ENCODE measurements at regions not wholly inside any gene's neighbourhood (a gene's known extent, or its start where the extent isn't known, plus 50 kb on each side); places are given as distances from the start of the nearest gene placed in this dataset.

DNA sequence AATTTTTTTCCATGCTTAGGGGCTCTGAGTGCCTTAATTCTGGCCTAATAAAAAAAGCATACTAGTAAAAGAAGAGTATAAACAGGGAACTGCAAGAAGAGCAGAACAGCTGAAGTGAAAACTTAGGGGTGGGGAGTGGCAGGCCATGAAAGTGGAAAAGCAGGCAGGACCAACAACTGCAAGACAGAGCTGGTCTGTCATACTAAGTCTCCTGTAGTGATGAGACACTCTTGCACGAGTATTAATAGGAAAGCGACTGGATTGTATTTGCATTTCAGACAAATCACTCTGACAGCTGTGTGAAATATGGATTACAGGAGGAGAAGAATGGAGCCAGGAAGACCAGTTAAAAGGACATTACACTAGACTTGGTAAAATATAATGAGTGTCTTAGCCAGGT lies 449.9 kb downstream of the NUF2 start:
- no peak for DNase-seq
- Mint-ChIP-seq H3K36me3 (ENCODE audit: unreplicated experiment) (no peaks in the 10 kb centered on the region), H3K4me3 (ENCODE audit: unreplicated experiment) (no peak overlapping the region), H3K27me3 (ENCODE audit: unreplicated experiment) (no peaks in the 10 kb centered on the region), H3K9me3 (ENCODE audit: unreplicated experiment) (no peaks in the 10 kb centered on the region), H3K4me1 (ENCODE audit: low read depth, unreplicated experiment) (peaks cover 9% of the 10 kb centered on the region), H3K27ac (ENCODE audit: unreplicated experiment) (no peak overlapping the region)
- TF ChIP-seq, protein P1, sequence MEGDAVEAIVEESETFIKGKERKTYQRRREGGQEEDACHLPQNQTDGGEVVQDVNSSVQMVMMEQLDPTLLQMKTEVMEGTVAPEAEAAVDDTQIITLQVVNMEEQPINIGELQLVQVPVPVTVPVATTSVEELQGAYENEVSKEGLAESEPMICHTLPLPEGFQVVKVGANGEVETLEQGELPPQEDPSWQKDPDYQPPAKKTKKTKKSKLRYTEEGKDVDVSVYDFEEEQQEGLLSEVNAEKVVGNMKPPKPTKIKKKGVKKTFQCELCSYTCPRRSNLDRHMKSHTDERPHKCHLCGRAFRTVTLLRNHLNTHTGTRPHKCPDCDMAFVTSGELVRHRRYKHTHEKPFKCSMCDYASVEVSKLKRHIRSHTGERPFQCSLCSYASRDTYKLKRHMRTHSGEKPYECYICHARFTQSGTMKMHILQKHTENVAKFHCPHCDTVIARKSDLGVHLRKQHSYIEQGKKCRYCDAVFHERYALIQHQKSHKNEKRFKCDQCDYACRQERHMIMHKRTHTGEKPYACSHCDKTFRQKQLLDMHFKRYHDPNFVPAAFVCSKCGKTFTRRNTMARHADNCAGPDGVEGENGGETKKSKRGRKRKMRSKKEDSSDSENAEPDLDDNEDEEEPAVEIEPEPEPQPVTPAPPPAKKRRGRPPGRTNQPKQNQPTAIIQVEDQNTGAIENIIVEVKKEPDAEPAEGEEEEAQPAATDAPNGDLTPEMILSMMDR (IDR thresholded peaks at IDR 0.05; ENCODE audit: partially characterized antibody, unreplicated experiment), result no peak

DNA sequence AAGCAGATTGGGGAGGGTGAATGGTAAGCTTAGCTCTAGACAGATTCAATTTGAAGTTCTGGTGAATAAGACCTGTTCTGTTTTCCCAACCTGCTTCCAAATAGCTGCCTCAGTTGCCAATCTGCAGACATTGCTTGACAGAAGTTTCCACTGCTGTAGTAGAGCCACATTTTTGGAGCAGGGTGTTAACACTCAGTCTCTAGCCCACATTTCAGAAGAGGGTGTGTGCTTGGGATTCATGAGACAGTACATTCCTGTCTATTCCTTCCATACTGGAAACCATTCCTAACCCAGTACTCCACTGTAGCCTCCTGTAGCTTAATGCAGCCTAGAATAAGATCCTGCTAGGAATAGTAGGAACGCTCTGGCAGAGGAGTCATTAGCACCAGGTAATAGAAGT lies 450.5 kb downstream of the NUF2 start:
- TF ChIP-seq, protein P1 (IDR thresholded peaks at IDR 0.05; ENCODE audit: partially characterized antibody, unreplicated experiment), result no peak
- Mint-ChIP-seq H3K4me3 (ENCODE audit: unreplicated experiment) (no peak overlapping the region), H3K27me3 (ENCODE audit: unreplicated experiment) (no peaks in the 10 kb centered on the region), H3K4me1 (ENCODE audit: low read depth, unreplicated experiment) (peaks cover 9% of the 10 kb centered on the region), H3K36me3 (ENCODE audit: unreplicated experiment) (no peaks in the 10 kb centered on the region), H3K27ac (ENCODE audit: unreplicated experiment) (no peak overlapping the region), H3K9me3 (ENCODE audit: unreplicated experiment) (no peaks in the 10 kb centered on the region)
- DNase-seq, result no peak

DNA sequence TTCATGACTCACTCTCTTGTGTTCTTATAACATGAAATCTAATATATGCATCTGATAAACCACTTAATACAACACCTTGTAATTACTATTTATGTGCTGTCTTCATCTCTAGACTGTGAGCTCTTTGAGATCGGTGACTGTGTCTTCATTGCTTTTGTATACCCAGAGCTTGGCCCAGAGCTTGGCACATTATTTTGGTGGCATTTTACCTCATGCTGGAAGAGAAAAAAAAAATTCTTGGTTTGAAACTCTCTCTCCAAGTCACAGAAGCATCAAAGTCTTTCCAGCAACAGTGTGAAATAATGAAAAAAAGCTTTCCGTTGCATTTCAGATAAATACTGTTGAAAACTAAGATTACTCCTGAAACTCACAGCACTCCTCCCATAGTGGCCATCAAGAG lies 451.6 kb downstream of the NUF2 start:
- H3K9me3 Mint-ChIP-seq (ENCODE audit: unreplicated experiment), result no peaks in the 10 kb centered on the region
- TF ChIP-seq, protein P1 (IDR thresholded peaks at IDR 0.05; ENCODE audit: partially characterized antibody, unreplicated experiment), result no peak
- peaks cover 9% of the 10 kb centered on the region for H3K4me1 Mint-ChIP-seq (ENCODE audit: low read depth, unreplicated experiment)
- no peak overlapping the region for H3K4me3 Mint-ChIP-seq (ENCODE audit: unreplicated experiment)
- no peaks in the 10 kb centered on the region for H3K27me3 Mint-ChIP-seq (ENCODE audit: unreplicated experiment)
- H3K36me3 Mint-ChIP-seq (ENCODE audit: unreplicated experiment), result no peaks in the 10 kb centered on the region
- no peak for DNase-seq
- no peak overlapping the region for H3K27ac Mint-ChIP-seq (ENCODE audit: unreplicated experiment)

DNA sequence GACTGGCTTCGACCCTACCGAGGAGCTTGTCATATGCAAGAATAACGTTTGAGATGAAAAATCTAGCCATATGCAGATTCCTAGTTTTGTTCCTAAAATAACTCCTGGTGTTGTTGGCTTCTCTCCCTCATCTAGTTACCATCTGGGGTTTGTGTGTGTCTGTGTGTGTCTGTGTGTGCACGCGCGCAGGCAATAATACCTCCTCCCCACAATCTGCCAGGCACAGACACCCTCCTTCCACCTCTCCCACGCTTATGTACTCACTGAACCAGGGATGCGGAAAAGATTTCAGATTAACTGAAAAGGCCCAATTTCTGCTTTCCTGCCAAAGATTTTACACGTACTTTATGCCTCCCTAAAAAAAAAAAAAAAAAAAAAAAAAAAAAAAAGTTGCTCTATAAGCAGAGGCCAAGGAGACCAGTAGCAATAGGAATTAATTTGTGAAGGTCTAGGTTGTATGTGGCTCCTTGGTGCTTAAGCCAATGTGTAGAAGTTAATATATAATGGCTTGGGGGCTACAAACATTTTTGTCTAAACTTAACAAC lies 452.7 kb downstream of the NUF2 start:
- no peak overlapping the region for H3K4me3 Mint-ChIP-seq (ENCODE audit: unreplicated experiment)
- H3K9me3 Mint-ChIP-seq (ENCODE audit: unreplicated experiment), result no peaks in the 10 kb centered on the region
- DNase-seq, result no peak
- TF ChIP-seq, protein P1 (IDR thresholded peaks at IDR 0.05; ENCODE audit: partially characterized antibody, unreplicated experiment), result no peak
- H3K4me1 Mint-ChIP-seq (ENCODE audit: low read depth, unreplicated experiment), result peaks cover 9% of the 10 kb centered on the region
- H3K27me3 Mint-ChIP-seq (ENCODE audit: unreplicated experiment), result no peaks in the 10 kb centered on the region
- H3K27ac Mint-ChIP-seq (ENCODE audit: unreplicated experiment), result no peak overlapping the region
- H3K36me3 Mint-ChIP-seq (ENCODE audit: unreplicated experiment), result no peaks in the 10 kb centered on the region

DNA sequence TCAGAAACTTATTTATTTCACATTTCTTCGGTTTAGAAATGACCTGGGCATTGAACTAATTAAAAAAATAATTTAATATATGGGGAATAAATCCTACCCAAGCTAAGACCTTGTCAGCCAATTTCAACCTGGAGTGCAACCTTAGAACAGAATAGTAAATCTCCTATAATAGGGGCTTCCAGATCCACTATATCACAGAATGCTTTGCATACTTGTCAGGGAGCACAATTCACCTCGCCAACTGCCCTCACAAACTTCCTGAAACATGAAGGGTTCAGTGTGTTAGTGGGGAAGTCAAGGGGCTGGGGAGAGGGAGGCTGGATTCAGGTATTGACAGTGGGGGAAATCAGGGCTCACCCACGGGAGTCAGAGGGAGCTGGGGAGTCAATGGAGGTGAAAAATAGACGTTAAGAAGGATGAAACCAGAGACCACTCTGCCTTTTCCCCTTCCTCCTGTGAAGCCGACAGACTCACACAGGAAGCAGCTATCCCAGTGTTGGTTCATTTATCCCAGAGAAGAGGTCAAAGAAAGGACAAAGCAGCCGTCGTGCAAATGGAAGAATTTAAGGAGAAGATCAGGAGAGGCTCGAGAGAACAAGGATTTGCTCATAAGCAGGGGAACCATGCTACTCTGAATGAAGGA lies 453.3 kb downstream of the NUF2 start:
- no peaks in the 10 kb centered on the region for H3K36me3 Mint-ChIP-seq (ENCODE audit: unreplicated experiment)
- no peak overlapping the region for H3K27ac Mint-ChIP-seq (ENCODE audit: unreplicated experiment)
- TF ChIP-seq, protein P1 (IDR thresholded peaks at IDR 0.05; ENCODE audit: partially characterized antibody, unreplicated experiment), result no peak
- no peaks in the 10 kb centered on the region for H3K9me3 Mint-ChIP-seq (ENCODE audit: unreplicated experiment)
- DNase-seq, result no peak
- peaks cover 9% of the 10 kb centered on the region for H3K4me1 Mint-ChIP-seq (ENCODE audit: low read depth, unreplicated experiment)
- no peak overlapping the region for H3K4me3 Mint-ChIP-seq (ENCODE audit: unreplicated experiment)
- H3K27me3 Mint-ChIP-seq (ENCODE audit: unreplicated experiment), result no peaks in the 10 kb centered on the region
